ENCODE measurements at regions not wholly inside any gene's neighbourhood (a gene's known extent, or its start where the extent isn't known, plus 50 kb on each side); places are given as distances from the start of the nearest gene placed in this dataset.

DNA sequence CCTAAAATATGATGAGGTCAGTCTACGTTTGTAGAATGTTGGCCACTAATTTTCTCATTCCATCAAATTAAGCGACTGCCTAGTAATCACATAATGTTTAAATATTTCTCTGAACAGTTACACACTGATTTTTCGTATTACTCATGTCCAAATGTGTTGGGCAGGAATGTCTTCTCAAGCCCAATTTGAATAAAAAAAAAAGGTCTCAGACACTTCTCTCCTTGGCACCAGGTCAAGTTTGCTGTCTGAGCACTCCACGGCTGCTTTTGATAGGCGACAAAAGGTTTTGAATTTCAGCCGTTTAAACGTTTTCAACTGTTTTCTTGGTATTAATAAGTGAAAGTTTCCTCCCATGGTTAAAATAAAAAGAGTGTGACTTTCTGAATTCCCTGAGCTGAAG lies 542.1 kb downstream of the IRX1 start:
- no peaks in the 10 kb centered on the region for H3K27me3 ChIP-seq (ENCODE audit: control insufficient read depth, insufficient read depth, low read length, poor library complexity, severe bottlenecking)
- H3K36me3 ChIP-seq (ENCODE audit: control insufficient read depth, insufficient read depth, low read length): no peaks in the 10 kb centered on the region
- H3K9me3 ChIP-seq (ENCODE audit: control insufficient read depth, low read length): no peaks in the 10 kb centered on the region
- H3K4me1 ChIP-seq (ENCODE audit: control insufficient read depth, insufficient read depth, low read length): no peaks in the 10 kb centered on the region
- H3K4me3 ChIP-seq (ENCODE audit: insufficient read depth, low read depth, low read length): no peak overlapping the region
- no peak overlapping the region for H3K27ac ChIP-seq (ENCODE audit: insufficient read depth, low read depth, low read length, poor library complexity, severe bottlenecking)
- 91 to 96% methylated on average over 6 to 7 of the region's 7 CpGs for WGBS, 2 experiments

DNA sequence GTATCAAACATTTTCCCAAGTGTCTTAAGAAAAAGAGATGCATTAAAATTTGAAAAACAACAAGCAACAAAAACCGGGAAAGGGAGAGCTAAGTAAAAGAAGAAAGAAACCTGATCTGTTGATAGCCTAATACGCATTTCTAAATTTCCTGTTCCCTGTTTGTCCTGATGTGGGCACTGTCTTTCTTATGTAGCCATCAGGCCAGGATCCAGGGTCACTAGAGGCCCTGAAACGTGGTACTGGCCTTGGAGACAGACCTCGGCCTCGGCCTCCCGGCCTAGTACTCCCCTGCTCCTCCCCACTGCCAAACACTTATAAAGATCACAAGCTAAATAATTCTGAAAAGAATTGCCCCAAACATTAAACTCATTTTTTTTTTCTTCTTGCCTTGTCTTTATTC lies 547.2 kb downstream of the IRX1 start:
- WGBS, 2 experiments: 62% methylated on average over 6 of the region's 6 CpGs
- H3K4me1 ChIP-seq (ENCODE audit: control insufficient read depth, insufficient read depth, low read length): no peaks in the 10 kb centered on the region
- no peaks in the 10 kb centered on the region for H3K36me3 ChIP-seq (ENCODE audit: control insufficient read depth, insufficient read depth, low read length)
- no peaks in the 10 kb centered on the region for H3K27me3 ChIP-seq (ENCODE audit: control insufficient read depth, insufficient read depth, low read length, poor library complexity, severe bottlenecking)
- no peak overlapping the region for H3K4me3 ChIP-seq (ENCODE audit: insufficient read depth, low read depth, low read length)
- H3K27ac ChIP-seq (ENCODE audit: insufficient read depth, low read depth, low read length, poor library complexity, severe bottlenecking): no peak overlapping the region
- H3K9me3 ChIP-seq (ENCODE audit: control insufficient read depth, low read length): no peaks in the 10 kb centered on the region

DNA sequence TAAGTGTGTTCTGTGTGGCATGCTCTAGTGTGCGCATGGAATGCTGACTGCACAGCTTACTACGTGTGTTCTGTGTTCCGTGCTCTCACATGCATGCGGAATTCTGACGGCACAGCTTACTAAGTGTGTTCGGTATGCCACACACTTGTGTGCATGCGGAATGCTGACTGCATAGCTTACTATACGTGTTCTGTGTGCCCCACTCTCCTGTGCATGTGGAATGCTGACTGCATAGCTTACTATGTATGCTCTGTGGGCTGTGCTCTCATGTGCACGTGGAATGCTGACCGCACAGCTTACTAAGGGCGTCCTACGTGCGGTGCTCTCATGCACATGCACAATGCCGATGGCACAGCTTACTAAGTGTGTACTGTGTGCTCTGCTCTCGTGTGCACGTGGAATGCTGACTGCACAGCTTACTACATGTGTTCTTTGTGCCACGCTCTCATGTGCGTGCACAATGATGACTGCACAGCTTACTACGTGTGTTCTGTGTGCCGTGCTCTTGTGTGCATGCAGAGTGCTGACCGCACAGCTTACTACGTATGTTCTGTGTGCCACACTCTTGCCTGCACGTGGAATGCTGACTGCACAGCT lies 548.9 kb downstream of the IRX1 start:
- Histone ChIP-seq H3K9me3 (ENCODE audit: control insufficient read depth, low read length) (no peaks in the 10 kb centered on the region), H3K27ac (ENCODE audit: insufficient read depth, low read depth, low read length, poor library complexity, severe bottlenecking) (no peak overlapping the region), H3K27me3 (ENCODE audit: control insufficient read depth, insufficient read depth, low read length, poor library complexity, severe bottlenecking) (no peaks in the 10 kb centered on the region), H3K4me1 (ENCODE audit: control insufficient read depth, insufficient read depth, low read length) (no peaks in the 10 kb centered on the region), H3K36me3 (ENCODE audit: control insufficient read depth, insufficient read depth, low read length) (no peaks in the 10 kb centered on the region), H3K4me3 (ENCODE audit: insufficient read depth, low read depth, low read length) (no peak overlapping the region)
- 95 to 96% methylated on average over 23 of the region's 23 CpGs for WGBS, 2 experiments

DNA sequence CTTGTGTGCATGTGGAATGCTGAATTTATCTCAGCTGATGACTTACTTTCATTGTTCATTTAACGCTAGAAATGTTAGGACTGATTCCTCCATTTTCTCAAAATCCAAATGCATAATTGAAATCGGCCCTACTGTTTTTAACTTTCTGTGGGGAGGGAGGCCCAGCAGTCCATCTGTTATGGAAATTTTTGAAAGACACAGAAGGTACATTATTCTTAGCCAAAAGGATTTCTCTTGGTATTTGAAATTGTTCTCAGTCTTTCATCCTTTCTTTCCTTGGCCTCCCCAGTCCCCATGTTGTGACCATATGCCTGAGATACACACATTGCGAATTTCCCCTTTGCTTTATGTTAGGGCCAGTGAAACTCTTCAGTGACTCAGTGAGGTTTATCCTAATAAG lies 549.9 kb downstream of the IRX1 start:
- Histone ChIP-seq H3K36me3 (ENCODE audit: control insufficient read depth, insufficient read depth, low read length) (no peaks in the 10 kb centered on the region), H3K9me3 (ENCODE audit: control insufficient read depth, low read length) (no peaks in the 10 kb centered on the region), H3K27me3 (ENCODE audit: control insufficient read depth, insufficient read depth, low read length, poor library complexity, severe bottlenecking) (no peaks in the 10 kb centered on the region), H3K4me1 (ENCODE audit: control insufficient read depth, insufficient read depth, low read length) (no peaks in the 10 kb centered on the region), H3K27ac (ENCODE audit: insufficient read depth, low read depth, low read length, poor library complexity, severe bottlenecking) (no peak overlapping the region), H3K4me3 (ENCODE audit: insufficient read depth, low read depth, low read length) (no peak overlapping the region)
- WGBS, 2 experiments: 93 to 100% methylated on average over 2 to 3 of the region's 3 CpGs

DNA sequence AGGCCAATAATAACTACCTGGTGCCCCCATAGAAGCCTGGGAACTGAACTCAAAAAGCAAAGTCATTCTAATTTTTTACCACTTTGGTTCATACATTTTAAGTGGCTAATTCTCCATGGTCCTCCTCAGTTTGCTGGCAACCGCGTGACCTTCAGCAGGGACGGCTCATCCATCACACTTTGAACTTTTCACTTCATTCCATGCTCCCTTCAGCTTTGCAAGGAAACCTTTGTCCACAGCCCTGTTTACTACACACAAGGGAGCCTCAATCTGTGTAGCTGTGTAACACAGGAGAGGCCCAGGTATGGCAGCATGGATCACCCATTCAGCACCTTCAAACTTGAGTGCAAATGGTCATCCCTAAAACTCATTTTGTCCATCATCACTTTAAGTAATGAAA lies 552.4 kb downstream of the IRX1 start:
- no peak overlapping the region for H3K4me3 ChIP-seq (ENCODE audit: insufficient read depth, low read depth, low read length)
- no peak overlapping the region for H3K27ac ChIP-seq (ENCODE audit: insufficient read depth, low read depth, low read length, poor library complexity, severe bottlenecking)
- no peaks in the 10 kb centered on the region for H3K4me1 ChIP-seq (ENCODE audit: control insufficient read depth, insufficient read depth, low read length)
- H3K9me3 ChIP-seq (ENCODE audit: control insufficient read depth, low read length): no peaks in the 10 kb centered on the region
- no peaks in the 10 kb centered on the region for H3K36me3 ChIP-seq (ENCODE audit: control insufficient read depth, insufficient read depth, low read length)
- no peaks in the 10 kb centered on the region for H3K27me3 ChIP-seq (ENCODE audit: control insufficient read depth, insufficient read depth, low read length, poor library complexity, severe bottlenecking)
- WGBS, 2 experiments: 93% methylated on average over 3 of the region's 3 CpGs

DNA sequence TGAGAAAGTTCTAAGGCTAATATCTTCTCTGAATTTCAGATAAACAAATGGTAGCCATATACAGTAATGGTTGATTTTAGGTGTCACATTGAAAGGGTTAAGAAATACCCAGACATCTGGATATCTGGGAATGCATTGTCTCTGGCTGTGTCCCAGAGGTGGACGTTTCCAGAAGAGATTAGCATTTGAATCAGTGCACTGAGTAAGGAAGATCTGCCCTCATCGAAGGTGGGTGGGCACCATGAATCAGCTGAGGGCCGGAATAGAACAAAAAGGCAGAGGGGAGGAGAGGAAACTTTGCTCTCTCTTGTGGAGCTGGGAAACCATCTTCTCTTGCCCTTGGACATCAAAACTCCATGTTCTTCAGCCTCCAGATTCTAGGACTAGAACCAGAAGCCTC lies 554.4 kb downstream of the IRX1 start:
- WGBS, 2 experiments: 52 to 59% methylated on average over 3 of the region's 3 CpGs
- Histone ChIP-seq H3K9me3 (ENCODE audit: control insufficient read depth, low read length) (no peaks in the 10 kb centered on the region), H3K4me1 (ENCODE audit: control insufficient read depth, insufficient read depth, low read length) (no peaks in the 10 kb centered on the region), H3K36me3 (ENCODE audit: control insufficient read depth, insufficient read depth, low read length) (no peaks in the 10 kb centered on the region), H3K4me3 (ENCODE audit: insufficient read depth, low read depth, low read length) (no peak overlapping the region), H3K27me3 (ENCODE audit: control insufficient read depth, insufficient read depth, low read length, poor library complexity, severe bottlenecking) (no peaks in the 10 kb centered on the region), H3K27ac (ENCODE audit: insufficient read depth, low read depth, low read length, poor library complexity, severe bottlenecking) (no peak overlapping the region)

DNA sequence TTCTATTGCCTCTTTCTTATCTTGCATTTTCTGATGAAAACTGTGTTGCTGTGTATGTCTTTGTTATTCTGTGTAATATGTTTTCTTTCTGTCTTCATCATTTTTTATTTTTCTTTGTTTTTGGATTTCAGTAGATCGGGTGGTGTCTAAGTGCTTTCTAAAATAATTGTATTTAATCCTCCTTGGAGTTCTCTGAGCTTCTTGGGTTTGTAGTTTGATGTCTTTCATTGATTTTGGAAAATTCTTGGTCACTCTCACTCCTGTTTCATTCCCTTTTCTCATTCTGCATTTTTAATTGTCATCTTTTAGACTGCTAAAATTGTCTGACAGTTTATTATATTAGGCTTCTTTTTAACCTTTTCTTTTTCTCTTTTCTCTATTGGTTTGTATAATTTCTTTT lies 560.5 kb downstream of the IRX1 start:
- H3K27me3 ChIP-seq (ENCODE audit: control insufficient read depth, insufficient read depth, low read length, poor library complexity, severe bottlenecking): no peaks in the 10 kb centered on the region
- no peaks in the 10 kb centered on the region for H3K36me3 ChIP-seq (ENCODE audit: control insufficient read depth, insufficient read depth, low read length)
- WGBS, 2 experiments: 100% methylated on average over 1 of the region's 1 CpG; no CpG with 5 or more reads in 1 of the 2 experiments
- H3K9me3 ChIP-seq (ENCODE audit: control insufficient read depth, low read length): no peaks in the 10 kb centered on the region
- H3K27ac ChIP-seq (ENCODE audit: insufficient read depth, low read depth, low read length, poor library complexity, severe bottlenecking): no peak overlapping the region
- no peak overlapping the region for H3K4me3 ChIP-seq (ENCODE audit: insufficient read depth, low read depth, low read length)
- H3K4me1 ChIP-seq (ENCODE audit: control insufficient read depth, insufficient read depth, low read length): no peaks in the 10 kb centered on the region

DNA sequence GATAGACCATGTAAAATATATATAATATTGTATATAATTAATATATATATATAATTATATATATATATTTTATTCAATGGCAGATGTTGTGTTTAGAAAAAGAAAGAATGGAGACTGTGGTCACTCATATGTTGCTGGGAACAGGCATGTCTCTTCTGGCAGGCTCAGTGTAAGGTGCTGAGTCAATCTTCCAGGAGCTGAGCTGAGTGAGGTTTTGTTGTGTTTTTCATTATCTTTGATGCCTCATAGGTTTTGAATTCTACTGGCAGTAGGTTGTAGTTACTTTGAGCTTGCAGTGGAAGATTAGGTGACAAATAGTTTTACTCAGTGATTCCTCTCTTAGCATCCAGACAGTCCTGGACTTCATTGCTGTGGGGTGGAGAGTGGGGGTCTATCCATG lies 561.3 kb downstream of the IRX1 start:
- H3K36me3 ChIP-seq (ENCODE audit: control insufficient read depth, insufficient read depth, low read length): no peaks in the 10 kb centered on the region
- no peaks in the 10 kb centered on the region for H3K4me1 ChIP-seq (ENCODE audit: control insufficient read depth, insufficient read depth, low read length)
- H3K9me3 ChIP-seq (ENCODE audit: control insufficient read depth, low read length): no peaks in the 10 kb centered on the region
- H3K27ac ChIP-seq (ENCODE audit: insufficient read depth, low read depth, low read length, poor library complexity, severe bottlenecking): no peak overlapping the region
- H3K4me3 ChIP-seq (ENCODE audit: insufficient read depth, low read depth, low read length): no peak overlapping the region
- H3K27me3 ChIP-seq (ENCODE audit: control insufficient read depth, insufficient read depth, low read length, poor library complexity, severe bottlenecking): no peaks in the 10 kb centered on the region

DNA sequence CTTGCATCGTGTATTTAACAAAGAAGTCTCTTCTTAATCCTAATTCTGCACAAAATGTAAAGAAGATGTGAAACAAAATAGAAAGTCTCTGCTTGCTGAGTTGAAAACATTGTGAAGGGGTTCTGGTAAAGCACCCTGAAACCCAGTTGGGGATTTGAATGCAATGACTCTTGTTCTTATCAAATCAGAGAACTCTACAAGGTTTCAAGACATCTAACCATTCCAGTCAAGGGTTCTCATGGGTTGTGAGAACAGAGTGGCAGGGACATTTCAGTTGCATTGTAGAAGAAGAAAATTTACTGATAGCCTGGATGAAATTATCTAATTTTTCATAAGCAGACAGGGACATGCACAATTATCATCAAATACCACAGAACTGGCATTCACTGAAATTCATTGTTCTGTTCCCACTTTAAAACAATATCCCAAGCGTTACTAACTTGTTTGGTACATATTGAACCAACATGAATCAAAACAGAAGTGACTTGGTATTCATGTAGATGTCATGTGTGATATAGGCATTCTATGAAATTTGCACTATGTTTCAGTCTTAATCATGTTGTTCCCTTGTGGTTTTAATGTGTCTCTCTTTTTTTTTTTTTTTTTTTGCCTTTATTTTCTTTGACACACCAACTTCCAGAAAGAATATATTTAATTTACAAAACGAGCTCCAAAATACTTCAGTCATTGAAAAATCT lies 563.3 kb downstream of the IRX1 start:
- no peak overlapping the region for H3K4me3 ChIP-seq (ENCODE audit: insufficient read depth, low read depth, low read length)
- no peaks in the 10 kb centered on the region for H3K9me3 ChIP-seq (ENCODE audit: control insufficient read depth, low read length)
- H3K27me3 ChIP-seq (ENCODE audit: control insufficient read depth, insufficient read depth, low read length, poor library complexity, severe bottlenecking): no peaks in the 10 kb centered on the region
- no peak overlapping the region for H3K27ac ChIP-seq (ENCODE audit: insufficient read depth, low read depth, low read length, poor library complexity, severe bottlenecking)
- WGBS, 2 experiments: 96 to 100% methylated on average over 1 to 2 of the region's 3 CpGs
- H3K4me1 ChIP-seq (ENCODE audit: control insufficient read depth, insufficient read depth, low read length): no peaks in the 10 kb centered on the region
- H3K36me3 ChIP-seq (ENCODE audit: control insufficient read depth, insufficient read depth, low read length): no peaks in the 10 kb centered on the region

DNA sequence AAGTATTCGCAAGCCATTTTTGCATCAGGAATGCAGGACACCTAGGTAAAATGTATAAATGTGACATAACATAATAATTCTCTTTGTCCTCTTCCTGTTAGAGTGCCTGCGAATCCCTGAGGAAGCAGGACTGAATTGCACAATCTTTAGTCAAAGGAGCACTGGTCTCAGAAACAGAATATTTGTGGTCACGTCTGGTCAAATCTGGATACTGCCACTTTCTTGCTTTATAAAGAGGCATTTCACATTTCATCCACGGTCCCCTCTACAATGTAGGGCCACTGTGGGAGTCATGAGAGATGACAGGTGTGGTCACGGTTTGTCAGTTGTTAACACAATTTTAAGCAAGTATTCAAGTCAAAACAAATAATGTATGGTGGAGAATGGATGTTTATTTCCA lies 564.0 kb downstream of the IRX1 start:
- Histone ChIP-seq H3K4me1 (ENCODE audit: control insufficient read depth, insufficient read depth, low read length) (no peaks in the 10 kb centered on the region), H3K9me3 (ENCODE audit: control insufficient read depth, low read length) (no peaks in the 10 kb centered on the region), H3K4me3 (ENCODE audit: insufficient read depth, low read depth, low read length) (no peak overlapping the region), H3K36me3 (ENCODE audit: control insufficient read depth, insufficient read depth, low read length) (no peaks in the 10 kb centered on the region), H3K27ac (ENCODE audit: insufficient read depth, low read depth, low read length, poor library complexity, severe bottlenecking) (no peak overlapping the region), H3K27me3 (ENCODE audit: control insufficient read depth, insufficient read depth, low read length, poor library complexity, severe bottlenecking) (no peaks in the 10 kb centered on the region)
- WGBS, 2 experiments: 97% methylated on average over 5 of the region's 5 CpGs

Data from ectodermal cell (in vitro differentiated cells).